Tibial artery (tissue), 4 donors: ENCODE measurements at regions not wholly inside any gene's neighbourhood (a gene's known extent, or its start where the extent isn't known, plus 50 kb on each side); places are given as distances from the start of the nearest gene placed in this dataset.

Source experiments
- DNase-seq, 2 donors: peaks; one replicate each; pipeline ENCODE4 v3.0.0-alpha.2; 2019
- H3K27ac ChIP-seq, 2 donors: fragments of 200-600 bp; sonication (generic) in 1 of 2; 1 replicate in 1 of 2; 2 replicates in 1 of 2; pipeline ENCODE4 v1.5.1; 2018 to 2019; ENCODE audit warnings: mild to moderate bottlenecking in 1 of 2
- H3K27me3 ChIP-seq, 2 donors: fragments of 200-600 bp; sonication (generic) in 1 of 2; one replicate each; pipeline versions ENCODE4 v1.5.1 to v1.6.0; 2016 to 2019
- H3K36me3 ChIP-seq, 3 donors: fragments of 200-600 bp; sonication (generic) in 2 of 3; one replicate each; pipeline ENCODE4 v1.5.1; 2016 to 2019; ENCODE audit warnings: mild to moderate bottlenecking in 2 of 3
- H3K4me1 ChIP-seq, 4 donors: fragments of 200-600 bp; sonication (generic) in 2 of 4; 1 replicate in 3 of 4; 2 replicates in 1 of 4; pipeline ENCODE4 v1.5.1; 2016 to 2019
- H3K4me3 ChIP-seq, 2 donors: fragments of 200-600 bp; sonication (generic) in 1 of 2; 1 replicate in 1 of 2; 2 replicates in 1 of 2; pipeline ENCODE4 v1.5.1; 2018 to 2019; ENCODE audit warnings: mild to moderate bottlenecking in 2 of 2
- H3K9me3 ChIP-seq, 3 donors: fragments of 200-600 bp; sonication (generic) in 1 of 3; one replicate each; pipeline ENCODE4 v1.5.1; 2016 to 2019
- CTCF ChIP-seq, 2 experiments: fragments of 200-600 bp in 1 of 2; fragments of 450-650 bp in 1 of 2; IDR thresholded peaks; one replicate each; pipeline ENCODE4 v1.5.1; 2017 to 2019; ENCODE audit warnings: antibody characterized with exemption in 2 of 2, mild to moderate bottlenecking in 1 of 2, moderate library complexity in 1 of 2
- intact Hi-C: fragments of 100-400 bp; cut with DNase I; formaldehyde crosslinking; loops from one replicate; pipeline ENCODE4 v1.15.0; 2023; ENCODE audit warnings: low total_unique reads

- H3K27me3 ChIP-seq: no peaks in the 10 kb centered on the region
- no peak for TF ChIP-seq CTCF (IDR thresholded peaks at IDR 0.05)
- H3K27ac ChIP-seq: no peak overlapping the region
- DNase-seq: no peak
- no peak overlapping the region for H3K4me3 ChIP-seq
- intact Hi-C loops: no loop called here
- H3K4me1 ChIP-seq: peaks cover 0 to 14% (median 0%) of the 10 kb centered on the region in 4 donors
- no peaks in the 10 kb centered on the region for H3K9me3 ChIP-seq
- H3K36me3 ChIP-seq: no peaks in the 10 kb centered on the region
Measured at GRCh38 chr9:80948876-80949275, 740.5 kb downstream of the TLE1 start.

- Histone ChIP-seq H3K9me3 (no peaks in the 10 kb centered on the region), H3K4me3 (no peak overlapping the region), H3K4me1 (peaks cover 0 to 14% (median 0%) of the 10 kb centered on the region in 4 donors), H3K27me3 (no peaks in the 10 kb centered on the region), H3K36me3 (no peaks in the 10 kb centered on the region), H3K27ac (no peak overlapping the region)
- no peak for TF ChIP-seq CTCF (IDR thresholded peaks at IDR 0.05)
- DNase-seq: no peak
- intact Hi-C loops: no loop called here
Measured at GRCh38 chr9:80948066-80948465, 741.3 kb downstream of the TLE1 start.

- intact Hi-C loops: no loop called here
- TF ChIP-seq CTCF (IDR thresholded peaks at IDR 0.05): no peak
- Histone ChIP-seq H3K36me3 (no peaks in the 10 kb centered on the region), H3K9me3 (no peaks in the 10 kb centered on the region), H3K27ac (no peak overlapping the region), H3K4me1 (peaks cover 0 to 14% (median 0%) of the 10 kb centered on the region in 4 donors), H3K27me3 (no peaks in the 10 kb centered on the region), H3K4me3 (no peak overlapping the region)
- no peak for DNase-seq
Measured at GRCh38 chr9:80946496-80947170, 742.7 kb downstream of the TLE1 start.

- Histone ChIP-seq H3K9me3 (no peaks in the 10 kb centered on the region), H3K4me1 (peaks cover 0 to 14% (median 0%) of the 10 kb centered on the region in 4 donors), H3K27me3 (no peaks in the 10 kb centered on the region)
Measured at GRCh38 chr9:80945436-80945835, 743.9 kb downstream of the TLE1 start.

GRCh38 chr9:80937645-80938044 is 751.7 kb downstream of the TLE1 start:
- H3K9me3 ChIP-seq: no peaks in the 10 kb centered on the region
- no peaks in the 10 kb centered on the region for H3K4me1 ChIP-seq
- no peak overlapping the region for H3K4me3 ChIP-seq
- no peak for DNase-seq
- intact Hi-C loops: no loop called here
- H3K36me3 ChIP-seq: no peaks in the 10 kb centered on the region
- no peak for TF ChIP-seq CTCF (IDR thresholded peaks at IDR 0.05)
- no peak overlapping the region for H3K27ac ChIP-seq
- H3K27me3 ChIP-seq: no peaks in the 10 kb centered on the region

More at GRCh38 chr9:80945436-80945835, 743.9 kb downstream of the TLE1 start:
- no peak overlapping the region for H3K4me3 ChIP-seq
- intact Hi-C loops: no loop called here
- no peaks in the 10 kb centered on the region for H3K36me3 ChIP-seq
- no peak for TF ChIP-seq CTCF (IDR thresholded peaks at IDR 0.05)
- DNase-seq: no peak
- H3K27ac ChIP-seq: no peak overlapping the region
